HG03521 (cell line): ENCODE measurements at regions not wholly inside any gene's neighbourhood (a gene's known extent, or its start where the extent isn't known, plus 50 kb on each side); places are given as distances from the start of the nearest gene placed in this dataset.

Experiments used
- ATAC-seq: cut with Tn5 transposase; IDR thresholded peaks from one replicate; pipeline ENCODE4 v1.9.1; 2021; ENCODE audit warnings: mild to moderate bottlenecking, moderate library complexity; ENCODE audit not compliant: unreplicated experiment

GRCh38 chr1:47696737-47697441, 259.0 kb downstream of the FOXD2 start:
- ATAC-seq, result no peak

- no peak for ATAC-seq
These were observed 259.9 kb downstream of the FOXD2 start for GRCh38 chr1:47697616-47698335.

GRCh38 chr1:47699492-47700235, 261.8 kb downstream of the FOXD2 start:
- ATAC-seq, result no peak

GRCh38 chr1:47701283-47701682, 263.4 kb downstream of the FOXD2 start:
- ATAC-seq, result no peak

- no peak for ATAC-seq
These were observed 264.1 kb downstream of the FOXD2 start for GRCh38 chr1:47701741-47702515.

GRCh38 chr1:47703156-47703825, 265.4 kb downstream of the FOXD2 start:
- ATAC-seq, result no peak

GRCh38 chr1:47703981-47704596, 266.2 kb downstream of the FOXD2 start:
- no peak for ATAC-seq

GRCh38 chr1:47705517-47706130, 267.8 kb downstream of the FOXD2 start:
- no peak for ATAC-seq

GRCh38 chr1:47707503-47707902, 269.7 kb downstream of the FOXD2 start:
- ATAC-seq, result no peak

GRCh38 chr1:47708019-47708535, 270.2 kb downstream of the FOXD2 start:
- ATAC-seq, result no peak

GRCh38 chr1:47708658-47709018, 270.8 kb downstream of the FOXD2 start:
- ATAC-seq, result no peak

GRCh38 chr1:47709019-47709871, 271.4 kb downstream of the FOXD2 start:
- no peak for ATAC-seq

- ATAC-seq, result no peak
These were observed 272.0 kb downstream of the FOXD2 start for GRCh38 chr1:47709872-47710231.

GRCh38 chr1:47710329-47711071, 272.7 kb downstream of the FOXD2 start:
- ATAC-seq, result peak; percentile 52
